ENCODE measurements at regions not wholly inside any gene's neighbourhood (a gene's known extent, or its start where the extent isn't known, plus 50 kb on each side); places are given as distances from the start of the nearest gene placed in this dataset.

GRCh38 chr4:67250131-67250896 is 295.0 kb downstream of the CENPC start:
- H3K4me3 ChIP-seq, result no peak overlapping the region
- intact Hi-C loops (cut with DNase I; ENCODE audit: low total_unique reads), result no loop called here
- no peak overlapping the region for H3K27ac ChIP-seq
- no peaks in the 10 kb centered on the region for H3K4me1 ChIP-seq
- no peaks in the 10 kb centered on the region for H3K9me3 ChIP-seq
- no peak for TF ChIP-seq EP300 (IDR thresholded peaks at IDR 0.05)
- no peak for TF ChIP-seq POLR2AphosphoS5 (IDR thresholded peaks at IDR 0.05)
- no peak for TF ChIP-seq CTCF (IDR thresholded peaks at IDR 0.05)
- H3K27me3 ChIP-seq, result no peaks in the 10 kb centered on the region
- 36 to 57% (median 52%) methylated on average over 4 of the region's 4 CpGs for WGBS, 5 donors
- no peaks in the 10 kb centered on the region for H3K36me3 ChIP-seq
- DNase-seq, result no peak

- TF ChIP-seq CTCF (IDR thresholded peaks at IDR 0.05), result no peak
- no peak for TF ChIP-seq POLR2AphosphoS5 (IDR thresholded peaks at IDR 0.05)
- no peak for TF ChIP-seq POLR2A (IDR thresholded peaks at IDR 0.05)
- TF ChIP-seq EP300 (IDR thresholded peaks at IDR 0.05), result no peak
- 81 to 96% (median 92%) methylated on average over 2 of the region's 2 CpGs for WGBS, 5 donors
- intact Hi-C loops (cut with DNase I; ENCODE audit: low total_unique reads), result no loop called here
Observed at GRCh38 chr4:67236788-67237187, 308.5 kb downstream of the CENPC start.

DNA sequence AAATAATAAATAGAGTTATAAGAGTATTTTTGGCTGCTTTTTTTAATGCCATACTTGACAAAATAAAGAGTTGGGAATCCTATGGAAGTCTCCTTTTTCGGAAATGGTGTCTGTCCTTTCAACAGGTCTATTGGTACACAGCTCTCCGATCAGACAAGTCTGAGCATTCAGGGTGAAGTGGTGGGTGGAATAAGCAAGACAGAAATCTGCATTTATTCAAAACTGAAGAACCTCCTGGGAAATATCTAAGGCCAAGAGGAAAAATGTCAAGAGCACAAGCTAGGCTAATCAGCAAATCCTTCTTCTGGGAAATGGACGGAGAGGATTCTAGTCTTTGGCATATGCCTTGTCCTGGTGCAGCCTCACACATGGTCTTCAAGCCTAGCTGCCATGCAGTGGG is 309.0 kb downstream of the CENPC start:
- DNase-seq, result no peak
- 65 to 91% (median 89%) methylated on average over 3 of the region's 3 CpGs for WGBS, 5 donors
- Histone ChIP-seq H3K4me3 (no peak overlapping the region), H3K27me3 (no peaks in the 10 kb centered on the region), H3K27ac (no peak overlapping the region), H3K36me3 (no peaks in the 10 kb centered on the region), H3K4me1 (no peaks in the 10 kb centered on the region), H3K9me3 (no peaks in the 10 kb centered on the region)
- intact Hi-C loops (cut with DNase I; ENCODE audit: low total_unique reads), result no loop called here
- no peak for TF ChIP-seq POLR2AphosphoS5 (IDR thresholded peaks at IDR 0.05)
- no peak for TF ChIP-seq POLR2A (IDR thresholded peaks at IDR 0.05)
- no peak for TF ChIP-seq CTCF (IDR thresholded peaks at IDR 0.05)
- TF ChIP-seq EP300 (IDR thresholded peaks at IDR 0.05), result no peak

More at GRCh38 chr4:67236788-67237187, 308.5 kb downstream of the CENPC start:
- Histone ChIP-seq H3K4me1 (no peaks in the 10 kb centered on the region), H3K27ac (no peak overlapping the region), H3K9me3 (no peaks in the 10 kb centered on the region), H3K4me3 (no peak overlapping the region), H3K27me3 (no peaks in the 10 kb centered on the region), H3K36me3 (no peaks in the 10 kb centered on the region)
- DNase-seq, result no peak

GRCh38 chr4:67234296-67234695 is 311.0 kb downstream of the CENPC start:
- Histone ChIP-seq H3K4me3 (no peak overlapping the region), H3K36me3 (no peaks in the 10 kb centered on the region), H3K27ac (no peak overlapping the region), H3K4me1 (no peaks in the 10 kb centered on the region), H3K27me3 (no peaks in the 10 kb centered on the region), H3K9me3 (no peaks in the 10 kb centered on the region)
- WGBS, 5 donors, result 48 to 60% (median 52%) methylated on average over 2 of the region's 2 CpGs
- DNase-seq, result no peak
- intact Hi-C loops (cut with DNase I; ENCODE audit: low total_unique reads), result no loop called here
- no peak for TF ChIP-seq POLR2A (IDR thresholded peaks at IDR 0.05)
- TF ChIP-seq POLR2AphosphoS5 (IDR thresholded peaks at IDR 0.05), result no peak
- no peak for TF ChIP-seq EP300 (IDR thresholded peaks at IDR 0.05)
- TF ChIP-seq CTCF (IDR thresholded peaks at IDR 0.05), result no peak
